ENCODE measurements at regions not wholly inside any gene's neighbourhood (a gene's known extent, or its start where the extent isn't known, plus 50 kb on each side); places are given as distances from the start of the nearest gene placed in this dataset.

- DNase-seq, result no peak
These were observed 114.4 kb upstream of the POU1F1 start for GRCh38 chr3:87390821-87391220.

DNA sequence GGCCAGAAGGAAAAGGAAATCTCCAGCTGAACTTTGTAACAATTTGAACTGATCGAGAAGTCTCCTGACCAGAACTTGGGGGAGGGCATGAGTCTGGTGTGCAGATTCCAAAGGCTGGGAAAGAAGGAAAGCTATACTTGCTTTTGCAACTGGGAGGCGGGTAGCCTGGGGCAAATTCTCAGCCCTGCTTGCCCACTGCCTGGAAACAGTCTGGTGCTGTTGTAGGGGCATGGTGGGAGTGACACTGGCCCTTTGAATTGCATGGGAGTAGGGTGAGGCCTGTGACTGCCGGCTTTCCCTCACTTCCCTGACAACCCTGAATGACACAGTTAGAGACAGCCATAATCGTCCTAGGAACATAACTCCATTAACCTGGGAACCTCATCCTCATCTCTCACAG lies 114.0 kb upstream of the POU1F1 start:
- no peak for DNase-seq

- no peak for DNase-seq
These were observed 98.9 kb upstream of the POU1F1 start for GRCh38 chr3:87375231-87375682.

- no peak for DNase-seq
These were observed 93.6 kb upstream of the POU1F1 start for GRCh38 chr3:87370007-87370406.

- DNase-seq, result no peak
These were observed 91.4 kb upstream of the POU1F1 start for GRCh38 chr3:87367736-87368135.

- no peak for DNase-seq
These were observed 87.3 kb upstream of the POU1F1 start for GRCh38 chr3:87363721-87364120.

GRCh38 chr3:87361956-87362355 lies 85.6 kb upstream of the POU1F1 start:
- DNase-seq, result no peak

- no peak for DNase-seq
These were observed 84.9 kb upstream of the POU1F1 start for GRCh38 chr3:87361271-87361670.

DNA sequence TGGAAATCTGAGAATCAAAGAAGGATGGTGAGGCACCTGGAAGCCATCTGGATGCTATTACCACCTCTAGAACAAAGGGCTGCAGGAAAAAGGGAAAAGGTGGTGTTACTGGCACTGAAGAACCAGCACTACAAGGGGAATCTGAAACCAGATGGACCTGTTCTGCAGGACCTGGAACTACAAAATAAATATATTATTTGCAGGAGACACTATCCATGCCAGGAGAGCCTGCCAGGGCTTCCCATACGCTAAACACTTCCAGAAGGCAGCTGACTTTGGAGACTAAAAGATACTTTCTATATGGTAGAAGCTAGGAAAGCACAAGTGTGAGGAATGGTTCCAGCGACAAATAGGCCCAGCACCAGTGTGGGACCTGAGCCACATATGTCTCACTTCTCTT lies 83.4 kb upstream of the POU1F1 start:
- no peak for DNase-seq

DNA sequence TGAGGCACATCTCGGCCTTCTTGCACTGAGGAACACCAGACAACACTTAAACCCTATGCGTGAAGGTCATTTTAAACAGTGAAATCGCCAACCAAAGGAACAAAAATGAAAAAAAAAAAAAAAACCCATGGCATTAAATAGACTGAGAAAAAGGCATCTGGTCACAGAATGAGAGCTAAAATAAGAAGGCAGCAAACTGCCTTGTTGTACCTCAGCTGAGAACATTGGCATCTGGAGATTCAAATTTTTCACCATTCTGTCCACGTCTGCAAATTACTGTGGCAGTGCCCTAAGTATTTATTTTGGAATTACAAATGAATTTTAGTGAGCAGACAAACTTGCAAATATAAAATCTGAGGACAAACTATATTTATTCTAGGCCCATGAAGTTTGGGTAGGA lies 82.6 kb upstream of the POU1F1 start:
- DNase-seq, result no peak

DNA sequence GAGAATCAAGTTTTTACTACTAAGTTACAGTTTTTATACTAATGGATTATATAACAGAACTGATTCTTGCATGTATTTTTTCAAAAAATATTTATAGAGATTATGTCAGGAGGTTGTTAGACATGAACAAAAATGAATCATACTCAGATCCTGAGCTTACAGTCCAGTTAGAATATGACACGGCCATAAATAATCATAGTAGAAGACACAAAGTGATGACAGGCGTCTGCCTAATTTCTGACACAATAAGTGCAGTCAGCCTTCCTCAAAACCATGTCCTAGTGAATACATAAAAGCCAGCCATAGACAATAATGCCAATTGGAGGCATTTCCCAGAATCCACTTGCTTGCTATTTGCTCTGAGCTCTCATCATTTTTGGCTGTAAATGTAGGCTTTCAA lies 81.7 kb upstream of the POU1F1 start:
- no peak for DNase-seq

DNA sequence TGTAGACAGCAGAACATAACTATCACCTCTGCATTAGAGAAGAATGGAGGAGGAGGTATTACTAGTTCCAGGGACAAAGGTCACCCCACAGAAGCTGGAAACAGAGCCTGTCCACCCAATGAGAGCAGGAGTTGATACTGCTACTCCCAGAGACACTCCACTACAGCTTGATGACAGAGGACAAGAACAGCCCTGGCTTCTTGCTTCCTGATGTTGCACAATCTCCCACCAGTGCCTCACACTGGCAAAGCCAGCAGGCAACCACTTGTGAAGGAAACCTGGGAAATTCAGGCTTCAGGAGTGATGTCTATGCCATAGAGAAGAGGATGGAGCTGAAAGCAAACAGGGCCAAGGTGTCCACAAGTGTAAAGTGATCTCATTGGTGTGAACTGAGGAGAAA lies 78.0 kb upstream of the POU1F1 start:
- DNase-seq, result no peak

- no peak for DNase-seq
These were observed 75.6 kb upstream of the POU1F1 start for GRCh38 chr3:87351937-87352336.

- DNase-seq, result no peak
These were observed 74.2 kb upstream of the POU1F1 start for GRCh38 chr3:87350367-87351199.

DNA sequence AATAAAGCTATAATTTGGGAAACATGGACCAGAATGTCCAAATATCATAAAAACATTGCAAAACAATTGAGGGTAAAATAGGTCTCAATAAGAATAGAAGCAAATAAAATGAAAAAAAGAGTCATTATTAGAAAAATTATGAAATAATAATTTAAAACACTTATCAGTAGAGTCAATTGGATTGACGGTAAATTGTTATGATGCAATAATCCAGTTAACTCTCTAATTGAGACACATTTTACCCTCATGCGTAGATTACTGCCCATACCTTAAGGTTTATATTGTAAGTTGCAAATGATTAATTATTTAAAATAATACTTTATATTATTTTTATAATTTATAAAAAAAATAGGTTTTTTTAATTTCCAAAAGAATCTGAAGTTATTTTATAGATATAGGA lies 73.4 kb upstream of the POU1F1 start:
- DNase-seq, result no peak

GRCh38 chr3:87336761-87337160 lies 60.4 kb upstream of the POU1F1 start:
- DNase-seq, result no peak

- DNase-seq, result no peak
These were observed 59.5 kb upstream of the POU1F1 start for GRCh38 chr3:87335931-87336330.

DNA sequence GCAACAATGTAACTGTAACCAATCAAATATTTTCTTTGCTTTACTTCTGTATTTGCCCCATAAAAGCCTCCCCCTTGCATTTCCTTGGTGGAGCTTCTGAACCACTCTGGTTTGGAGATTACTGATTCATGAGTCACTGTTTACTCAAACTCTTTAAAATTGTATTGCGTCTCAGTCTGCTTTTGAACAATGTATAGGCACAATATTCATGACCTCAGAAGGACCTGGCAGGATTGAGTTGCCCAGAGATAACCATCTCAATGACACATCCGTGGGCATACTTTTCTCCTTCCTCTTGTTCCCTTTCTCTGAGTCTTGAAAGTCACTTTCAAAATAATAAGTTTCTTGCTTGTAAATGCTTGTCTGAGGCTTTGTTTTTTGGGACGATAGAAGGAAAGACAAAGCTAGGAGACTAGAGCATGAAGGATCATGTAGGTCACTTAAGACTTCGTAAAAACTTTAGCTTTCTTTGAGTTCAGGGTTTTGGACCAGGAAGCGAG lies 57.1 kb upstream of the POU1F1 start:
- no peak for DNase-seq

DNA sequence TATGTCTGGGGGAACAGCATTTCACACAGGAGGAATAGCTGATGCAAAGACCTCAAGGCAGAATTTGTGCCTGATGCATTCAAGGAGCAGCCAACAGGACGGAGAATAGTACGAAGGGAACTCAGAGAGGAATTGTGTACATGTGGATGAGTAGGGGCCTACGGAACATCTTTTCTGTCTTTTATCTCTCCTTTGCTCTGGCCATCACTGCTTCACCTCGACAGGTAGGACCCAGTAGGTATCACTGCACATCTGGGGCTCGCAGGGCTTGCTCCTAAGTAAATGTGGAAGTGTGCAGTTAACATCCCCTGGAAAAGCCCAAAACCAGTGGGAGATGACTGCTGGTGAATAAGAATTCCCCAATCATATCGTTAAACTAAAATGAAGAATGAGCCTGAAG lies 56.4 kb upstream of the POU1F1 start:
- DNase-seq, result no peak

GRCh38 chr3:87329065-87329464 lies 52.7 kb upstream of the POU1F1 start:
- no peak for DNase-seq

All from activated effector memory CD4-positive, alpha-beta T cell treated with anti-CD3 and anti-CD28 coated beads, Interleukin-2, amount 50 U/mL, for 16 hours (primary cell).